ENCODE measurements at regions not wholly inside any gene's neighbourhood (a gene's known extent, or its start where the extent isn't known, plus 50 kb on each side); places are given as distances from the start of the nearest gene placed in this dataset.
"Not testable (repeated sequence)": the region's sequence is repeated elsewhere in the genome, so short reads cannot be mapped to it uniquely, and the experiment has no call there.

DNA sequence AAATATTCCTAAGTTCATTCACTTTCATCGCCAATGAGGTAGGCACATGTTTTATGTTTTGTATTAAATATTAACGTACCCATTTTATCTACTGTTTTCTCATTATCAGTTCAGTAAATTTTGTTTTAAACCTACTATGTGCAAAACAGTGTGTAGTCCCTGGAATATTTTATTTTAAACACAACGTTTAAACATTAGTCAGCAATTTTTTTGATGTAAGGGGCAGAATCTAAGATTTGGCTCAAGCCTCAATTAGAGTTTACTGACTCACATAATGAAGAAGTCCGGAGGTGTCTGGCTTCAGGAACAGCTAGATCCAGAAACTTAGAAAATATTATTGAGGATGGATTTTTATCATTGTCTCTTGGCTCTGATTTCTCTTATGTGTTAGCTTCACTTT, 267.5 kb downstream of the C12orf75 start:
- Histone ChIP-seq H3K4me1 (no peaks in the 10 kb centered on the region), H3K4me3 (ENCODE audit: low read depth, low read length) (no peak overlapping the region)
- TF ChIP-seq, protein P1, sequence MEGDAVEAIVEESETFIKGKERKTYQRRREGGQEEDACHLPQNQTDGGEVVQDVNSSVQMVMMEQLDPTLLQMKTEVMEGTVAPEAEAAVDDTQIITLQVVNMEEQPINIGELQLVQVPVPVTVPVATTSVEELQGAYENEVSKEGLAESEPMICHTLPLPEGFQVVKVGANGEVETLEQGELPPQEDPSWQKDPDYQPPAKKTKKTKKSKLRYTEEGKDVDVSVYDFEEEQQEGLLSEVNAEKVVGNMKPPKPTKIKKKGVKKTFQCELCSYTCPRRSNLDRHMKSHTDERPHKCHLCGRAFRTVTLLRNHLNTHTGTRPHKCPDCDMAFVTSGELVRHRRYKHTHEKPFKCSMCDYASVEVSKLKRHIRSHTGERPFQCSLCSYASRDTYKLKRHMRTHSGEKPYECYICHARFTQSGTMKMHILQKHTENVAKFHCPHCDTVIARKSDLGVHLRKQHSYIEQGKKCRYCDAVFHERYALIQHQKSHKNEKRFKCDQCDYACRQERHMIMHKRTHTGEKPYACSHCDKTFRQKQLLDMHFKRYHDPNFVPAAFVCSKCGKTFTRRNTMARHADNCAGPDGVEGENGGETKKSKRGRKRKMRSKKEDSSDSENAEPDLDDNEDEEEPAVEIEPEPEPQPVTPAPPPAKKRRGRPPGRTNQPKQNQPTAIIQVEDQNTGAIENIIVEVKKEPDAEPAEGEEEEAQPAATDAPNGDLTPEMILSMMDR (IDR thresholded peaks at IDR 0.05; ENCODE audit: low read depth, low read length) = no peak

DNA sequence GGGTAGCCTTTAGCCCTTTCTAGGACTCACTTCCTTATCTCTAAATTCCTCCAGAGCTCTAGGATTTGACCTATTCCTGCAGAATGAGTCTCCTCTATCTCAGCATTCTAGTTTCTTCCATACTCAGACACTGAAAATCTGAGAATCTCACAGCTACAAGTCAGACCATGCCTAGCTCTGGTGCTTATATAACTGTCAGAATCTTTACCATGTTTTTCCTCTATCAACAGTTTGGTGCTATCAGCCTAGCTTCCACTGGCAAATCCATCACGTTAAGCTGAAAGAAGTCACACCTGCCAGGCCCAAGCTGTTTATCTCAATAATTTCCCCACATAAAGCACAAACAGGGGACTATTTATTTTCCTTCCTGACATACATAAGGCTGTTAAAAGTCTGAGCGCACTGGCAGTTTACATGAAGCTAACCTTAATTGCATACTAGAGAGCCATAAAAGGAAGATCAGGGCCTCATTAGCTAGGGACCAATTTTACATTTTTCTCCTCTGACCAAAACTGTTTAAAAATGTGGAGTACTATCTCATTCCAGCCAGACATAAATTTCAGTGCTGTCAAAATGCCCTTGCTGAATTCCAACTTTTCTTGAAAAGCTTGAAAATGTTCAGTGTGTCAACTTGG, 270.5 kb downstream of the C12orf75 start:
- no peak for DNase-seq
- TF ChIP-seq, protein P1 (IDR thresholded peaks at IDR 0.05; ENCODE audit: low read depth, low read length) = no peak
- Histone ChIP-seq H3K36me3 (no peaks in the 10 kb centered on the region), H3K4me3 (ENCODE audit: low read depth, low read length) (no peak overlapping the region), H3K9me3 (no peaks in the 10 kb centered on the region), H3K27me3 (no peaks in the 10 kb centered on the region), H3K4me1 (no peaks in the 10 kb centered on the region)

More for the DNA sequence above, 267.5 kb downstream of the C12orf75 start:
- Histone ChIP-seq H3K9me3 (no peaks in the 10 kb centered on the region), H3K36me3 (no peaks in the 10 kb centered on the region), H3K27me3 (no peaks in the 10 kb centered on the region)
- no peak for DNase-seq

DNA sequence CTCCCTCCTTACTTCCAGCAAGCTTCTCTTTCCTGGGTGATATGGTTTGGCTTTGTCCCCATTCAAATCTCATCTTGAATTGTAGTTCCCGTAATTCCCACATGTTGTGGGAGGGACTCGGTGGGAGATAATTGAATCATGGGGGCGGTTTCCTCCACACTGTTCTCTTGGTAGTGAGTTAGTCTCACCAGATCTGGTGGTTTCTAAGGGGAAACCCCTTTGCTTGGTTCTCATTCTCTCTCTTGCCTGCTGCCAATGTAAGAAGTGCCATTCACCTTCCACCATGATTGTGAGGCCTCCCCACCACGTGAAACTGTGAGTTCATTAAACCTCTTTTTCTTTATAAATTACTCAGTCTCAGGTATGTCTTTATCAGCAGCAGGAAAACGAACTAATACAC, 271.8 kb downstream of the C12orf75 start:
- DNase-seq; H3K27me3 ChIP-seq; H3K4me3 ChIP-seq (ENCODE audit: low read depth, low read length): not testable (repeated sequence)

DNA sequence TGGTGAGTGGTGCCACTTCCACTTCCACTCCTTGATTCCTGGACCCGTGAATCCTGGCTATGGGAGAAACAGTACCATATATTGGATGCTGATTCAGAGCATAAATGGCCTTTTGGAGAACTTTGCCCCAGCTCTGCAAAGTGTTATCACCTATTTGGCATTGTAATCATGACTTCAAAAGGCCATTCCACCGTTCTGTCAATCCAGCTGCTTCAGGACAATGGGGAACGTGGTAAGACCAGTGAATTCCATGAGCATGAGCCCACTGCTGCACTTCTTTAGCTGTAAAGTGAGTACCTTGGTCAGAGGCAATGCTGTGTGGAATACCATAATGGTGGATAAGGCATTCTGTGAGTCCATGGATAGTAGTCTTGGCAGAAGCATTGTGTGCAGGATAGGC, 273.8 kb downstream of the C12orf75 start:
- H3K27me3 ChIP-seq; H3K4me3 ChIP-seq (ENCODE audit: low read depth, low read length); H3K36me3 ChIP-seq; H3K9me3 ChIP-seq; DNase-seq; H3K4me1 ChIP-seq: not testable (repeated sequence)

More for the DNA sequence above, 271.8 kb downstream of the C12orf75 start:
- H3K9me3 ChIP-seq, H3K4me1 ChIP-seq, H3K36me3 ChIP-seq: not testable (repeated sequence)

DNA sequence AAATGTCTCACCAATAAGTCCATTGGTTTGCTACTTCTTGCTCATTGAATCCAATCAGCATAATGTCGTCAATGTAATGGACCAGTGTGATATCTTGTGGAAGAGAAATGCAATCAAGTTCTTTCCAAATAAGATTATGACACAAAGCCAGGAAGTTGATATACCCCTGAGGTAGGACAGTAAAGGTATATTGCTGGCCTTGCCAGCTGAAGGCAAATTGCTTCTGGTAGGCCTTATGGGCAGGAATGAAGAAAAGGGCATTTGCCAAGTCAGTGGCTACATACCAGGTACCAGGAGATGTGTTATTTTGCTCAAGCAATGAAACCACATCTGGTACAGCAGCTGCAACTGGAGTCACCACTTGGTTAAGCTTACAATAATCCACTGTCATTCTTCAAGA, 276.1 kb downstream of the C12orf75 start:
- H3K36me3 ChIP-seq; H3K4me1 ChIP-seq; H3K4me3 ChIP-seq (ENCODE audit: low read depth, low read length); H3K27me3 ChIP-seq; DNase-seq; H3K9me3 ChIP-seq: not testable (repeated sequence)

DNA sequence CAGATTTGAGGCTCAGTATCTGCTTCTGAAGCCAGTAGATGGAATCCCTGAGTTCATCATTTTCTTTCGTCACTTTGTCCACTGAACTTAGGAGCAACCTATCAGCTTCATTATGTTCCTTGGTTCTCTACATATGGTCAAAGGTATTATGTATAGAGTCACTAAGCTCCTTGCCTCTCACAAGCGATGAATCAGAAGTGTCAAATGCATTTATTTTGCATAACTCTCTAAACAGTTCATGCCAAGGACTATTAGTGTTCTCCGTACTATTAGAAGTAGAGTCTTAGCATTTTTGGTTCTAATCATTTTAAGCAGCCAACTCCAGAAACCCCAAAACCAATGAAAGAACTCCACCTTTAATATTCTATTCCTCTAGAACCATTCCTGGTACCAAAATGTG, 278.5 kb downstream of the C12orf75 start:
- H3K36me3 ChIP-seq; DNase-seq; H3K4me1 ChIP-seq; H3K27me3 ChIP-seq; H3K4me3 ChIP-seq (ENCODE audit: low read depth, low read length); H3K9me3 ChIP-seq: not testable (repeated sequence)

DNA sequence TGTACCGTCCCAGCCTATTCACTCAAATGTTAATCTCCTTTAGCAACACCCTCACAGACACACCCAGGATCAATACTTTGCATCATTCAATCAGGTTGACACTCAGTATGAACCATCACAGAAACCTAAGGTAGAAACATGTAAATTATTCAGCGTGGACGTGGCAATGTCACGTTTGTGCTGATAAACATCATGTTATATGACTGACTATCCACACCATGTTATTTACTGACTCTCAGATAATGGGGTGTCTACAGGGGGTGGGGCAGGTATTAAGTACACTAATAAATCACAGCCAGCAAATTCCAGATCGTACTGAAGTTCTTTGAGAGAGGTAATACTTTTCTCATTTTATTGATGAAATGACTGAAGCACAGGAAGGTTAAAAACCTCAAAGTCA, 280.0 kb downstream of the C12orf75 start:
- Histone ChIP-seq H3K27me3 (no peaks in the 10 kb centered on the region), H3K9me3 (no peaks in the 10 kb centered on the region), H3K4me3 (ENCODE audit: low read depth, low read length) (no peak overlapping the region), H3K4me1 (no peaks in the 10 kb centered on the region), H3K36me3 (no peaks in the 10 kb centered on the region)
- DNase-seq = no peak
- TF ChIP-seq, protein P1 (IDR thresholded peaks at IDR 0.05; ENCODE audit: low read depth, low read length) = no peak

DNA sequence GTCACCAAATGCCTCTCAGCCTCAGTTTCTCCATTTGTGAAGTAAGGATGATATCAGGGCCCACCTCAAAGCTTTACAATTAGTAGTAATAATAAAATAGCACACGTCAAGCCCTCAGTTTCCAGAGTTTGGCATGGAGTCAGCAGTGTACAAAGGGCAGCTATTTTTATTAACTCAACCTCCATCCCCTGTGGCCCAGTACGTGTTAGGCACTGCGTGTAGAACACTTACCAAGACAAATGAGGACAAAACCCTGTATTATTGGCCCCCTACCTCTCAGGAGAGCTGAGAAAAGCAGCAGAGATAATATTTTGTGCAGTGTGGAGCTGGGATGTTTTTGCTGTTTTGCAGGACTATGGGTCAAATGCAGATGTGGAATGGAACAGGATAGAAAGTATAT, 280.8 kb downstream of the C12orf75 start:
- no peaks in the 10 kb centered on the region for H3K9me3 ChIP-seq
- no peak for DNase-seq
- no peaks in the 10 kb centered on the region for H3K36me3 ChIP-seq
- no peak overlapping the region for H3K4me3 ChIP-seq (ENCODE audit: low read depth, low read length)
- H3K27me3 ChIP-seq = no peaks in the 10 kb centered on the region
- TF ChIP-seq, protein P1 (IDR thresholded peaks at IDR 0.05; ENCODE audit: low read depth, low read length) = no peak
- no peaks in the 10 kb centered on the region for H3K4me1 ChIP-seq

Data from BE2C (cell line).